A549 (cell line): ENCODE measurements at regions not wholly inside any gene's neighbourhood (a gene's known extent, or its start where the extent isn't known, plus 50 kb on each side); places are given as distances from the start of the nearest gene placed in this dataset.

Source experiments
- CTCF ChIP-seq: fragments of >200 bp; sonication (Bioruptor Twin); formaldehyde crosslinking; IDR thresholded peaks from 3 replicates; pipeline ENCODE4 v1.5.1; 2016
- MYC ChIP-seq: IDR thresholded peaks from 2 replicates; pipeline ENCODE4 v1.6.1; 2012; ENCODE audit warnings: mild to moderate bottlenecking, inconsistent platforms, low read length, improper control_type of control experiment, borderline replicate concordance
- POLR2A ChIP-seq: IDR thresholded peaks from 2 replicates; pipeline ENCODE4 v1.6.1; 2012; ENCODE audit warnings: mild to moderate bottlenecking, low read length
- RARB ChIP-seq: fragments of 250-450 bp; sonication (Bioruptor Pico); IDR thresholded peaks from 2 replicates; pipeline ENCODE4 v1.8.0; 2021; ENCODE audit warnings: mild to moderate bottlenecking, moderate library complexity
- REST ChIP-seq: fragments of 200-600 bp; sonication (generic); IDR thresholded peaks from 2 replicates; pipeline ENCODE4 v1.6.1; 2016; ENCODE audit warnings: antibody characterized with exemption, mild to moderate bottlenecking, moderate library complexity
- ZC3H11A ChIP-seq: fragments of 450-650 bp; IDR thresholded peaks from 2 replicates; pipeline ENCODE4 v1.6.1; 2014; ENCODE audit warnings: antibody characterized with exemption, mild to moderate bottlenecking

- no peak for TF ChIP-seq REST
- no peak for TF ChIP-seq CTCF
- no peak for TF ChIP-seq MYC
- TF ChIP-seq ZC3H11A = no peak
- no peak for TF ChIP-seq RARB
- TF ChIP-seq POLR2A = no peak
Observed at GRCh38 chr18:10057894-10058791, 144.3 kb downstream of the VAPA start.
